Bronchial epithelial cell (primary cell): ENCODE measurements at regions not wholly inside any gene's neighbourhood (a gene's known extent, or its start where the extent isn't known, plus 50 kb on each side); places are given as distances from the start of the nearest gene placed in this dataset.
"Not testable (repeated sequence)": the region's sequence is repeated elsewhere in the genome, so short reads cannot be mapped to it uniquely, and the experiment has no call there.

ENCODE experiments used
- DNase-seq: peaks from one replicate; pipeline ENCODE4 v3.0.0-alpha.2; 2010; ENCODE audit warnings: low read depth
- FAIRE-seq: peaks from 2 replicates; lab custom pipeline; 2011; peaks lifted over from hg19 to GRCh38; lab: Jason Lieb, UNC
- H3K27me3 ChIP-seq: 2 replicates; pipeline ENCODE4 v1.5.1; 2011; ENCODE audit warnings: low read length; ENCODE audit not compliant: control insufficient read depth, insufficient read depth
- H3K36me3 ChIP-seq: 2 replicates; pipeline ENCODE4 v1.5.1; 2011; ENCODE audit warnings: low read length; ENCODE audit not compliant: control insufficient read depth, insufficient read depth
- H3K4me3 ChIP-seq: 2 replicates; pipeline ENCODE4 v1.5.1; 2011; ENCODE audit warnings: mild to moderate bottlenecking, low read depth, low read length, control low read depth
- CTCF ChIP-seq: IDR thresholded peaks from 2 replicates; pipeline ENCODE4 v1.5.1; 2011; ENCODE audit warnings: mild to moderate bottlenecking, moderate library complexity, low read length, control low read depth, inconsistent platforms; ENCODE audit not compliant: insufficient read depth, severe bottlenecking

- no peak for FAIRE-seq
- DNase-seq: no peak
- no peak for TF ChIP-seq CTCF
- no peaks in the 10 kb centered on the region for H3K27me3 ChIP-seq
- H3K4me3 ChIP-seq: no peak overlapping the region
- no peaks in the 10 kb centered on the region for H3K36me3 ChIP-seq
Observed at GRCh38 chr3:30317561-30317960, 288.8 kb upstream of the TGFBR2 start.

DNA sequence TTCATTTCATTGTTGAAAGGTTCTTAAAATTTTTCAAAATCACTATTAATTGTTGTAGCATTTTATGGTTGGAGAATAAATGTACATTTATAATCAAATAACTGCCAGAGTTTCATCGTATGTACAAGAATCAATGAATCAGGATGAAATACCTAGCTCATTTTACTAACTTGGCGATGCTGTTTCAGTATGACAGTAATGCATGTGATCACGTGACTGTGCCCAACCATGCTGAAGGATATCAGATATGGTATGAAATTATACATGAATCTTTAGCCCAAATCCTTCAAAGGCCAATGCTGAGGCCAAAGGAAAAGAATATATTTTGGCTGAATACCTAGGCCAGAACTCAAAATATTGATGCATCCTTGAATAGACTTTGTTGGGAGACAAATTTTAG, 288.3 kb upstream of the TGFBR2 start:
- FAIRE-seq: no peak
- no peak for DNase-seq
- no peak for TF ChIP-seq CTCF
- Histone ChIP-seq H3K27me3 (no peaks in the 10 kb centered on the region), H3K4me3 (no peak overlapping the region), H3K36me3 (no peaks in the 10 kb centered on the region)

GRCh38 chr3:30319713-30320112, 286.7 kb upstream of the TGFBR2 start:
- no peak for FAIRE-seq
- peak; percentile 60 for TF ChIP-seq CTCF
- Histone ChIP-seq H3K36me3 (no peaks in the 10 kb centered on the region), H3K27me3 (no peaks in the 10 kb centered on the region), H3K4me3 (no peak overlapping the region)
- DNase-seq: peak; percentile 72

DNA sequence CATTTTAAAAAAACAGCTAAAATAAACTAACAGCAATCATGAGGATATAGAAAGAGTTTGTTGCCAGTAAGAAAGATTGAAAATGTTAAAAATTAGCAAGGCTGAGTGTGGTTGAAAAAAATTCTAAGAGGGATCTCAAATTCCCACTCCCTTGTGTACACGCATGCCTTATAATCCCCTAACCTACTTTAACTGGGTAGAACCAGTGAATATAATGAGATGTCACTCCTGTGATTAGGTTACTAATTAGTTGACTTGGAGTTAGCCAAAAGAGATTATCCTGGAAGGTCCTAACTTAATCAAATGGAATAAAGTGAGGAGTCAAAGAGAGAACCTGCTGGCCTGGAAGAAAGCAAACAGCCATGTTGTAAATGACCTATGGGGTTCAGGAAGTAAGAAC, 286.0 kb upstream of the TGFBR2 start:
- no peaks in the 10 kb centered on the region for H3K36me3 ChIP-seq
- no peaks in the 10 kb centered on the region for H3K27me3 ChIP-seq
- no peak overlapping the region for H3K4me3 ChIP-seq
- TF ChIP-seq CTCF: no peak
- FAIRE-seq: no peak
- DNase-seq: no peak

- DNase-seq (no peak), FAIRE-seq (no peak)
- no peak for TF ChIP-seq CTCF
- Histone ChIP-seq H3K27me3 (no peaks in the 10 kb centered on the region), H3K4me3 (no peak overlapping the region), H3K36me3 (no peaks in the 10 kb centered on the region)
Observed at GRCh38 chr3:30321065-30321464, 285.3 kb upstream of the TGFBR2 start.

DNA sequence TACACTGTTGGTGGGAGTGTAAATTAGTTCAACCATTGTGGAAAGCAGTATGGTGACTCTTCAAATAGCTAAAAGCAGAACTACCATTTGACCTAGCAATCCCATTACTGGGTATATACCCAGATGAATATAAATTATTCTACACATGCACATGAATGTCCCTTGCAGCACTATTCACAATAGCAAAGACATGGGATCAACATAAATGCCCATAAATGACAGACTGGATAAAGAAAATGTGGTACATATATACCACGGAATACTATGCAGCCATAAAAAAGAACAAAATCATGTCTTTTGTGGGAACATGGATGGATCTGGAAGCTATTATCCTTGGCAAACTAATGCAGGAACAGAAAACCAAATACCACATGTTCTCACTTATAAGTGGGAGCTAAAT, 282.8 kb upstream of the TGFBR2 start:
- not testable (repeated sequence) for FAIRE-seq, DNase-seq, H3K36me3 ChIP-seq, H3K27me3 ChIP-seq, H3K4me3 ChIP-seq
